Body of pancreas (tissue), 4 donors: ENCODE measurements at regions not wholly inside any gene's neighbourhood (a gene's known extent, or its start where the extent isn't known, plus 50 kb on each side); places are given as distances from the start of the nearest gene placed in this dataset.
"Not testable (repeated sequence)": the region's sequence is repeated elsewhere in the genome, so short reads cannot be mapped to it uniquely, and the experiment has no call there.

ENCODE experiments used
- ATAC-seq: fragments of 150-250 bp; one replicate; pipeline ENCODE4 v1.9.1; 2016
- DNase-seq, 4 donors: peaks; one replicate each; pipeline ENCODE4 v3.0.0-alpha.2; 2019
- H3K27ac ChIP-seq, 4 donors: fragments of 200-600 bp; sonication (generic); 1 replicate in 3 of 4; 2 replicates in 1 of 4; pipeline versions ENCODE4 v1.5.1 to v1.6.1; 2016 to 2019; ENCODE audit warnings: mild to moderate bottlenecking in 1 of 4, mixed read lengths in 1 of 4, moderate library complexity in 1 of 4
- H3K27me3 ChIP-seq, 2 donors: fragments of 200-600 bp; sonication (generic); one replicate each; pipeline ENCODE4 v1.6.0; 2016; ENCODE audit warnings: mild to moderate bottlenecking in 1 of 2
- H3K36me3 ChIP-seq, 2 donors: fragments of 200-600 bp; sonication (generic); replicated peaks in 1 of 2; 2 replicates each; pipeline ENCODE4 v1.5.1; 2016; ENCODE audit warnings: low read depth in 2 of 2; ENCODE audit not compliant: insufficient read depth in 1 of 2
- H3K4me1 ChIP-seq: fragments of 200-600 bp; sonication (generic); one replicate; pipeline ENCODE4 v1.6.0; 2016
- H3K4me3 ChIP-seq, 2 donors: fragments of 200-600 bp; sonication (generic); 1 replicate in 1 of 2; 2 replicates in 1 of 2; pipeline ENCODE4 v1.5.1; 2016 to 2019
- H3K9me3 ChIP-seq, 3 donors: fragments of 200-600 bp; sonication (generic); 1 replicate in 2 of 3; 2 replicates in 1 of 3; pipeline ENCODE4 v1.5.1; 2016
- POLR2A ChIP-seq, 3 donors: fragments of 450-650 bp; IDR thresholded peaks; one replicate each; pipeline ENCODE4 v1.6.1; 2016; ENCODE audit warnings: antibody characterized with exemption in 3 of 3, mild to moderate bottlenecking in 2 of 3
- WGBS, 2 donors: methylation state at CpG; one replicate each; pipeline ENCODE4 v1.1.5; 2017; 5-methylcytosine and 5-hydroxymethylcytosine counted together
- intact Hi-C: fragments of 100-400 bp; cut with DNase I; formaldehyde crosslinking; loops from one replicate; pipeline ENCODE4 v1.15.1; 2023
- TF ChIP-seq, protein P1 (sequence below), 7 experiments: fragments of 450-650 bp in 4 of 7; fragments of 200-600 bp in 3 of 7; sonication (generic) in 3 of 7; IDR thresholded peaks; one replicate each; pipeline ENCODE4 v1.5.1; 2016 to 2019; ENCODE audit warnings: antibody characterized with exemption in 7 of 7

GRCh38 chr10:121678631-121679174, 80.5 kb upstream of the FGFR2 start:
- Histone ChIP-seq H3K27me3 (no peaks in the 10 kb centered on the region), H3K4me3 (no peak overlapping the region), H3K4me1 (no peaks in the 10 kb centered on the region), H3K36me3 (no peaks in the 10 kb centered on the region), H3K9me3 (no peaks in the 10 kb centered on the region), H3K27ac (no peak overlapping the region)
- WGBS, 2 donors: 87 to 93% methylated on average over 2 of the region's 2 CpGs
- TF ChIP-seq, protein P1, sequence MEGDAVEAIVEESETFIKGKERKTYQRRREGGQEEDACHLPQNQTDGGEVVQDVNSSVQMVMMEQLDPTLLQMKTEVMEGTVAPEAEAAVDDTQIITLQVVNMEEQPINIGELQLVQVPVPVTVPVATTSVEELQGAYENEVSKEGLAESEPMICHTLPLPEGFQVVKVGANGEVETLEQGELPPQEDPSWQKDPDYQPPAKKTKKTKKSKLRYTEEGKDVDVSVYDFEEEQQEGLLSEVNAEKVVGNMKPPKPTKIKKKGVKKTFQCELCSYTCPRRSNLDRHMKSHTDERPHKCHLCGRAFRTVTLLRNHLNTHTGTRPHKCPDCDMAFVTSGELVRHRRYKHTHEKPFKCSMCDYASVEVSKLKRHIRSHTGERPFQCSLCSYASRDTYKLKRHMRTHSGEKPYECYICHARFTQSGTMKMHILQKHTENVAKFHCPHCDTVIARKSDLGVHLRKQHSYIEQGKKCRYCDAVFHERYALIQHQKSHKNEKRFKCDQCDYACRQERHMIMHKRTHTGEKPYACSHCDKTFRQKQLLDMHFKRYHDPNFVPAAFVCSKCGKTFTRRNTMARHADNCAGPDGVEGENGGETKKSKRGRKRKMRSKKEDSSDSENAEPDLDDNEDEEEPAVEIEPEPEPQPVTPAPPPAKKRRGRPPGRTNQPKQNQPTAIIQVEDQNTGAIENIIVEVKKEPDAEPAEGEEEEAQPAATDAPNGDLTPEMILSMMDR (IDR thresholded peaks at IDR 0.05): no peak
- no peak for TF ChIP-seq POLR2A (IDR thresholded peaks at IDR 0.05)
- ATAC-seq (no peak), DNase-seq (no peak)
- intact Hi-C loops: no loop called here

- Histone ChIP-seq H3K9me3 (no peaks in the 10 kb centered on the region), H3K4me3 (no peak overlapping the region), H3K27ac (no peak overlapping the region), H3K36me3 (no peaks in the 10 kb centered on the region), H3K4me1 (no peaks in the 10 kb centered on the region), H3K27me3 (no peaks in the 10 kb centered on the region)
- intact Hi-C loops: no loop called here
- ATAC-seq: no peak
- no peak for DNase-seq
- TF ChIP-seq POLR2A (IDR thresholded peaks at IDR 0.05): no peak
- TF ChIP-seq, protein P1 (IDR thresholded peaks at IDR 0.05): no peak
Measured at GRCh38 chr10:121677880-121678279, 79.6 kb upstream of the FGFR2 start.

DNA sequence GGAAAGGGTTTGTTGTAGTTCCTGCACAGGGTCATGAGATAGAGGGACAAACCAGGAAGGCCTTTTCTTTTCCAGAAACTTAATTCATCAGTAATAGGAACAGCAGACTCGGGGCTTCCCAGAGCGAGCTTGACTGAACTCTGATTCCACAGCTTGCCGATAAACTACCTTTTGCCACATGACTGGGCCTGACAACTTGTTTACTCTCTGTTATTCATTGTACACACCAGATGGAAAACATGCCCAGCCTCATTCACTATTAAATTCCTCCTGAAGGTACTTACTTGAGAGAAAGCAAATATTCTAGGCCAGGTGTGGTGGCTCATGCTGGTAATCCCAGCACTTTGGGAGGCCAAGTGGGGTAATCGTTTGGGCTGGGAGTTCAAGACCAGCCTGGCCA, 77.1 kb upstream of the FGFR2 start:
- Histone ChIP-seq H3K9me3 (no peaks in the 10 kb centered on the region), H3K36me3 (no peaks in the 10 kb centered on the region), H3K4me1 (no peaks in the 10 kb centered on the region), H3K4me3 (no peak overlapping the region), H3K27ac (peak overlapping the region in 1 of 4 donors; percentile 52), H3K27me3 (no peaks in the 10 kb centered on the region)
- peak; percentile 70 for ATAC-seq
- TF ChIP-seq POLR2A (IDR thresholded peaks at IDR 0.05): no peak
- TF ChIP-seq, protein P1 (IDR thresholded peaks at IDR 0.05): no peak
- intact Hi-C loops: no loop called here
- DNase-seq: peak in 2 of 4 donors; percentile 19 to 20
- 49 to 59% methylated on average over 4 of the region's 4 CpGs for WGBS, 2 donors

DNA sequence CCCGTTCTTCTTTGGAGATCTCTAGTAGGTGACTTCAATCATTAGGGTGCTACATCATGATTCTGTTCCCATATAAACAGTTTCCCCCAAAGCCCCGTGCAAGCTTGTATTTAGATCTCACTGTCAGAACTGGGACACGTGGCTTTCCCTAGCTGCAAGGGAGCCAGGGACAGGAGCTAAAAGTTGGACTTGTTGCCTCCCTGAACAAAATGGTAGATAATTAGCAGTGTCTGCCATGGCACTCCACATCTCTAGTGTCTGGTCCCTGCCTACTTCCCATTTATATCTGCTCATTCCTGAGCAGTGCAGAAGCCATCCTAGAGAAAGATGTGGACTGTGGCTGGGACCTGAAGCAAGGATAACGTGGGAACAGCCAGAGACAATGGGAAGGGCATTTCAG, 76.6 kb upstream of the FGFR2 start:
- 80 to 87% methylated on average over 4 of the region's 4 CpGs for whole genome bisulfite sequencing, 2 donors
- intact Hi-C loops: no loop called here
- H3K27me3 ChIP-seq: no peaks in the 10 kb centered on the region
- H3K4me3 ChIP-seq: no peak overlapping the region
- H3K27ac ChIP-seq: peak overlapping the region in 1 of 4 donors; percentile 52
- no peaks in the 10 kb centered on the region for H3K36me3 ChIP-seq
- TF ChIP-seq POLR2A (IDR thresholded peaks at IDR 0.05): no peak
- TF ChIP-seq, protein P1 (IDR thresholded peaks at IDR 0.05): no peak
- ATAC-seq (no peak), DNase-seq (no peak)
- H3K4me1 ChIP-seq: no peaks in the 10 kb centered on the region
- H3K9me3 ChIP-seq: no peaks in the 10 kb centered on the region

- 69 to 75% methylated on average over 9 of the region's 9 CpGs for WGBS, 2 donors
- intact Hi-C loops: no loop called here
- no peak overlapping the region for H3K27ac ChIP-seq
- no peaks in the 10 kb centered on the region for H3K36me3 ChIP-seq
- no peak for TF ChIP-seq POLR2A (IDR thresholded peaks at IDR 0.05)
- TF ChIP-seq, protein P1 (IDR thresholded peaks at IDR 0.05): no peak
- H3K4me1 ChIP-seq: peaks cover 15% of the 10 kb centered on the region
- ATAC-seq (no peak), DNase-seq (no peak)
- H3K4me3 ChIP-seq: no peak overlapping the region
- H3K27me3 ChIP-seq: no peaks in the 10 kb centered on the region
- H3K9me3 ChIP-seq: no peaks in the 10 kb centered on the region
Measured at GRCh38 chr10:121672733-121673132, 74.5 kb upstream of the FGFR2 start.

DNA sequence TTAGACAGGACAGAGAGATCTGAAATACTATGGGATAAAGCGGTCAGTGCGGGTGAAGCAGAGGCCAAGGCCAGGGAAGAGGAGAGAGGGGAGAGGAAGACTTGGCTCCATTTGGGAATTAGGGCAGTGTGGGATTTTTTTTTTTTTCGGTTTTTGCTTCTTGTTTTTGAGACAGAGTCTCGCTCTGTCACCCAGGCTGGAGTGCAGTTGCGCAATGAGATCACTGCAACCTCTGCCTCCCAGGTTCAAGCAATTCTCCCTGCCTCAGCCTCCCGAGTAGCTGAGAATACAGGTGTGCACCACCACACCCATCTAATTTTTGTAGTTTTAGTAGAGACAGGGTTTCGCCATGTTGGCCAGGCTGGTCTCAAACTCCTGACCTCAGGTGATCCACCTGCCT, 71.6 kb upstream of the FGFR2 start:
- 89 to 90% methylated on average over 7 of the region's 7 CpGs for WGBS, 2 donors
- H3K4me3 ChIP-seq, H3K27me3 ChIP-seq, intact Hi-C loops, H3K27ac ChIP-seq, ATAC-seq, H3K9me3 ChIP-seq, DNase-seq, H3K36me3 ChIP-seq: not testable (repeated sequence)
- peaks cover 15% of the 10 kb centered on the region for H3K4me1 ChIP-seq
